GM23338 (cell line): ENCODE measurements at regions not wholly inside any gene's neighbourhood (a gene's known extent, or its start where the extent isn't known, plus 50 kb on each side); places are given as distances from the start of the nearest gene placed in this dataset.

Experiments
- ATAC-seq: fragments of 200-7000 bp; cut with Tn5 transposase; 3 replicates; pipeline ENCODE4 v1.9.1; 2020
- DNase-seq: peaks from one replicate; pipeline ENCODE4 v3.0.0-alpha.2; 2015; ENCODE audit warnings: low spot score
- H2AFZ ChIP-seq: fragments of 200-600 bp; sonication (generic); 2 replicates; pipeline ENCODE4 v1.8.0; 2016; ENCODE audit warnings: antibody characterized with exemption, mild to moderate bottlenecking, moderate library complexity
- H3F3A ChIP-seq: fragments of 200-600 bp; sonication (generic); replicated peaks from 2 replicates; pipeline ENCODE4 v1.8.0; 2017; ENCODE audit warnings: antibody characterized with exemption, mixed run types, low read depth
- H3K27ac ChIP-seq: fragments of 200-600 bp; sonication (generic); 2 replicates; pipeline ENCODE4 v1.6.1; 2016; ENCODE audit warnings: low read depth
- H3K27me3 ChIP-seq: fragments of 200-600 bp; sonication (generic); 2 replicates; pipeline ENCODE4 v1.8.0; 2016; ENCODE audit warnings: mild to moderate bottlenecking, mixed run types, moderate library complexity; ENCODE audit not compliant: insufficient read depth
- H3K36me3 ChIP-seq: fragments of 200-600 bp; sonication (generic); 2 replicates; pipeline ENCODE4 v1.8.0; 2016; ENCODE audit warnings: mild to moderate bottlenecking; ENCODE audit not compliant: insufficient read depth
- H3K4me1 ChIP-seq: fragments of 200-600 bp; sonication (generic); 2 replicates; pipeline ENCODE4 v1.8.0; 2016; ENCODE audit warnings: mild to moderate bottlenecking, moderate library complexity; ENCODE audit not compliant: insufficient read depth
- H3K4me2 ChIP-seq: fragments of 200-600 bp; sonication (generic); 2 replicates; pipeline ENCODE4 v1.7.1; 2017; ENCODE audit warnings: mixed run types
- H3K4me3 ChIP-seq: fragments of 200-600 bp; sonication (generic); 2 replicates; pipeline ENCODE4 v1.6.1; 2016; ENCODE audit warnings: mixed run types
- H3K79me2 ChIP-seq: fragments of 200-600 bp; sonication (generic); replicated peaks from 2 replicates; pipeline ENCODE4 v1.8.0; 2017; ENCODE audit warnings: mild to moderate bottlenecking; ENCODE audit not compliant: insufficient read depth
- H3K9me2 ChIP-seq: fragments of 200-600 bp; sonication (generic); 2 replicates; pipeline ENCODE4 v1.8.0; 2017; ENCODE audit not compliant: insufficient read depth
- H4K20me1 ChIP-seq: fragments of 200-600 bp; sonication (generic); replicated peaks from 2 replicates; pipeline ENCODE4 v1.8.0; 2017; ENCODE audit warnings: mild to moderate bottlenecking; ENCODE audit not compliant: insufficient read depth
- H3K27ac Mint-ChIP-seq: 2 replicates; pipeline ENCODE4 v1.8.0; 2020; ENCODE audit warnings: inconsistent platforms, mild to moderate bottlenecking, moderate library complexity, mixed read lengths
- H3K27me3 Mint-ChIP-seq: 3 replicates; pipeline ENCODE4 v1.8.0; 2022; ENCODE audit warnings: low read depth, mild to moderate bottlenecking, moderate library complexity, mixed read lengths, inconsistent platforms; ENCODE audit not compliant: insufficient read depth, poor library complexity
- H3K36me3 Mint-ChIP-seq: 3 replicates; pipeline ENCODE4 v1.8.0; 2021; ENCODE audit warnings: low read depth, mild to moderate bottlenecking, inconsistent platforms, moderate library complexity, mixed read lengths
- H3K4me1 Mint-ChIP-seq: 3 replicates; pipeline ENCODE4 v1.8.0; 2020; ENCODE audit warnings: mild to moderate bottlenecking, inconsistent platforms, mixed read lengths
- H3K4me3 Mint-ChIP-seq: 3 replicates; pipeline ENCODE4 v1.8.0; 2021; ENCODE audit warnings: moderate library complexity, mild to moderate bottlenecking, inconsistent platforms, mixed read lengths
- H3K9me3 Mint-ChIP-seq: 3 replicates; pipeline ENCODE4 v1.8.0; 2020; ENCODE audit warnings: moderate library complexity, mild to moderate bottlenecking, inconsistent platforms, mixed read lengths
- CREB1 ChIP-seq: fragments of 250-450 bp; sonication (Bioruptor Pico); IDR thresholded peaks from 2 replicates; pipeline ENCODE4 v1.5.0; 2020; ENCODE audit warnings: low read depth, mild to moderate bottlenecking, moderate library complexity
- EZH2 ChIP-seq: fragments of 200-600 bp; sonication (generic); IDR thresholded peaks from one replicate; pipeline ENCODE4 v1.8.0; 2017; ENCODE audit warnings: antibody characterized with exemption, mild to moderate bottlenecking, low read depth; ENCODE audit not compliant: unreplicated experiment
- EZH2phosphoT487 ChIP-seq: fragments of 200-600 bp; sonication (generic); IDR thresholded peaks from one replicate; pipeline ENCODE4 v1.8.1; 2018; ENCODE audit warnings: antibody characterized with exemption; ENCODE audit not compliant: unreplicated experiment
- NANOG ChIP-seq: IDR thresholded peaks from 2 replicates; pipeline ENCODE4 v1.6.1; 2016; ENCODE audit warnings: antibody characterized with exemption, borderline replicate concordance
- POLR2AphosphoS5 ChIP-seq: IDR thresholded peaks from 2 replicates; pipeline ENCODE4 v1.6.1; 2016; ENCODE audit warnings: antibody characterized with exemption, low read depth
- TF ChIP-seq, protein P1 (sequence below): IDR thresholded peaks from 2 replicates; pipeline ENCODE4 v1.6.1; 2016; ENCODE audit warnings: antibody characterized with exemption
- TF ChIP-seq, protein P2 (sequence below): IDR thresholded peaks from one replicate; pipeline ENCODE4 v1.6.1; 2018; ENCODE audit warnings: antibody characterized with exemption; ENCODE audit not compliant: unreplicated experiment
- TF ChIP-seq, protein P3 (sequence below): fragments of 250-450 bp; sonication (Bioruptor Pico); IDR thresholded peaks from 2 replicates; pipeline ENCODE4 v1.5.0; 2020; ENCODE audit warnings: mild to moderate bottlenecking, moderate library complexity
- TF ChIP-seq, protein P4 (sequence below), 2 experiments: fragments of 200-600 bp in 1 of 2; sonication (generic) in 1 of 2; conservative IDR thresholded peaks; 2 replicates each; pipeline versions ENCODE4 v1.5.1 to v1.6.1; 2016 to 2017; ENCODE audit warnings: antibody characterized with exemption in 2 of 2, low read depth in 2 of 2, mild to moderate bottlenecking in 2 of 2, moderate library complexity in 1 of 2

DNA sequence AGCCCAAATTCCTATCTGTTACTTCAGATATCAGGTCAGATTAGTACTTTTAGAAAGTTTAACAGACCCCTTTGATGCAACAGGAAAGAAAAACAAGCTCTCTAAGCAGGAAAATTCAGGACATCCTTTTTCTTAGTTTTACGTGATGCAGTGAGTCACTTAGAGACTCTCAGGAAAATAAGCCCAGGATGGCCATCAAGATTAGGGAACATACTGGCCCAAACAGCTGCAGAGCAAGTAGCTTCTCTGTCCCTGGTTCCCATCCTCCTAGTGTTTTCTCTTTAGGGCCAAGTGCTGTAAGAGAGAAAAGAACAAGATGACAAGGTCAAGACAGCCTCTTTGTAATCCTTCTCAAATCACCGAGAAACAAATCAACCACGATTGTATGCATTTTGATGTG lies 219.1 kb downstream of the ZNF674 start:
- H3K4me1 ChIP-seq: peaks cover 23% of the 10 kb centered on the region; the same call in 1 of the 2 replicates
- H3K36me3 Mint-ChIP-seq: no peaks in the 10 kb centered on the region
- TF ChIP-seq NANOG (no peak), CREB1 (no peak), POLR2AphosphoS5 (no peak), EZH2 (no peak), EZH2phosphoT487 (no peak)
- TF ChIP-seq, protein P1, sequence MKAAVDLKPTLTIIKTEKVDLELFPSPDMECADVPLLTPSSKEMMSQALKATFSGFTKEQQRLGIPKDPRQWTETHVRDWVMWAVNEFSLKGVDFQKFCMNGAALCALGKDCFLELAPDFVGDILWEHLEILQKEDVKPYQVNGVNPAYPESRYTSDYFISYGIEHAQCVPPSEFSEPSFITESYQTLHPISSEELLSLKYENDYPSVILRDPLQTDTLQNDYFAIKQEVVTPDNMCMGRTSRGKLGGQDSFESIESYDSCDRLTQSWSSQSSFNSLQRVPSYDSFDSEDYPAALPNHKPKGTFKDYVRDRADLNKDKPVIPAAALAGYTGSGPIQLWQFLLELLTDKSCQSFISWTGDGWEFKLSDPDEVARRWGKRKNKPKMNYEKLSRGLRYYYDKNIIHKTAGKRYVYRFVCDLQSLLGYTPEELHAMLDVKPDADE: no peak
- TF ChIP-seq, protein P2, sequence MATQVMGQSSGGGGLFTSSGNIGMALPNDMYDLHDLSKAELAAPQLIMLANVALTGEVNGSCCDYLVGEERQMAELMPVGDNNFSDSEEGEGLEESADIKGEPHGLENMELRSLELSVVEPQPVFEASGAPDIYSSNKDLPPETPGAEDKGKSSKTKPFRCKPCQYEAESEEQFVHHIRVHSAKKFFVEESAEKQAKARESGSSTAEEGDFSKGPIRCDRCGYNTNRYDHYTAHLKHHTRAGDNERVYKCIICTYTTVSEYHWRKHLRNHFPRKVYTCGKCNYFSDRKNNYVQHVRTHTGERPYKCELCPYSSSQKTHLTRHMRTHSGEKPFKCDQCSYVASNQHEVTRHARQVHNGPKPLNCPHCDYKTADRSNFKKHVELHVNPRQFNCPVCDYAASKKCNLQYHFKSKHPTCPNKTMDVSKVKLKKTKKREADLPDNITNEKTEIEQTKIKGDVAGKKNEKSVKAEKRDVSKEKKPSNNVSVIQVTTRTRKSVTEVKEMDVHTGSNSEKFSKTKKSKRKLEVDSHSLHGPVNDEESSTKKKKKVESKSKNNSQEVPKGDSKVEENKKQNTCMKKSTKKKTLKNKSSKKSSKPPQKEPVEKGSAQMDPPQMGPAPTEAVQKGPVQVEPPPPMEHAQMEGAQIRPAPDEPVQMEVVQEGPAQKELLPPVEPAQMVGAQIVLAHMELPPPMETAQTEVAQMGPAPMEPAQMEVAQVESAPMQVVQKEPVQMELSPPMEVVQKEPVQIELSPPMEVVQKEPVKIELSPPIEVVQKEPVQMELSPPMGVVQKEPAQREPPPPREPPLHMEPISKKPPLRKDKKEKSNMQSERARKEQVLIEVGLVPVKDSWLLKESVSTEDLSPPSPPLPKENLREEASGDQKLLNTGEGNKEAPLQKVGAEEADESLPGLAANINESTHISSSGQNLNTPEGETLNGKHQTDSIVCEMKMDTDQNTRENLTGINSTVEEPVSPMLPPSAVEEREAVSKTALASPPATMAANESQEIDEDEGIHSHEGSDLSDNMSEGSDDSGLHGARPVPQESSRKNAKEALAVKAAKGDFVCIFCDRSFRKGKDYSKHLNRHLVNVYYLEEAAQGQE: no peak
- TF ChIP-seq, protein P3, sequence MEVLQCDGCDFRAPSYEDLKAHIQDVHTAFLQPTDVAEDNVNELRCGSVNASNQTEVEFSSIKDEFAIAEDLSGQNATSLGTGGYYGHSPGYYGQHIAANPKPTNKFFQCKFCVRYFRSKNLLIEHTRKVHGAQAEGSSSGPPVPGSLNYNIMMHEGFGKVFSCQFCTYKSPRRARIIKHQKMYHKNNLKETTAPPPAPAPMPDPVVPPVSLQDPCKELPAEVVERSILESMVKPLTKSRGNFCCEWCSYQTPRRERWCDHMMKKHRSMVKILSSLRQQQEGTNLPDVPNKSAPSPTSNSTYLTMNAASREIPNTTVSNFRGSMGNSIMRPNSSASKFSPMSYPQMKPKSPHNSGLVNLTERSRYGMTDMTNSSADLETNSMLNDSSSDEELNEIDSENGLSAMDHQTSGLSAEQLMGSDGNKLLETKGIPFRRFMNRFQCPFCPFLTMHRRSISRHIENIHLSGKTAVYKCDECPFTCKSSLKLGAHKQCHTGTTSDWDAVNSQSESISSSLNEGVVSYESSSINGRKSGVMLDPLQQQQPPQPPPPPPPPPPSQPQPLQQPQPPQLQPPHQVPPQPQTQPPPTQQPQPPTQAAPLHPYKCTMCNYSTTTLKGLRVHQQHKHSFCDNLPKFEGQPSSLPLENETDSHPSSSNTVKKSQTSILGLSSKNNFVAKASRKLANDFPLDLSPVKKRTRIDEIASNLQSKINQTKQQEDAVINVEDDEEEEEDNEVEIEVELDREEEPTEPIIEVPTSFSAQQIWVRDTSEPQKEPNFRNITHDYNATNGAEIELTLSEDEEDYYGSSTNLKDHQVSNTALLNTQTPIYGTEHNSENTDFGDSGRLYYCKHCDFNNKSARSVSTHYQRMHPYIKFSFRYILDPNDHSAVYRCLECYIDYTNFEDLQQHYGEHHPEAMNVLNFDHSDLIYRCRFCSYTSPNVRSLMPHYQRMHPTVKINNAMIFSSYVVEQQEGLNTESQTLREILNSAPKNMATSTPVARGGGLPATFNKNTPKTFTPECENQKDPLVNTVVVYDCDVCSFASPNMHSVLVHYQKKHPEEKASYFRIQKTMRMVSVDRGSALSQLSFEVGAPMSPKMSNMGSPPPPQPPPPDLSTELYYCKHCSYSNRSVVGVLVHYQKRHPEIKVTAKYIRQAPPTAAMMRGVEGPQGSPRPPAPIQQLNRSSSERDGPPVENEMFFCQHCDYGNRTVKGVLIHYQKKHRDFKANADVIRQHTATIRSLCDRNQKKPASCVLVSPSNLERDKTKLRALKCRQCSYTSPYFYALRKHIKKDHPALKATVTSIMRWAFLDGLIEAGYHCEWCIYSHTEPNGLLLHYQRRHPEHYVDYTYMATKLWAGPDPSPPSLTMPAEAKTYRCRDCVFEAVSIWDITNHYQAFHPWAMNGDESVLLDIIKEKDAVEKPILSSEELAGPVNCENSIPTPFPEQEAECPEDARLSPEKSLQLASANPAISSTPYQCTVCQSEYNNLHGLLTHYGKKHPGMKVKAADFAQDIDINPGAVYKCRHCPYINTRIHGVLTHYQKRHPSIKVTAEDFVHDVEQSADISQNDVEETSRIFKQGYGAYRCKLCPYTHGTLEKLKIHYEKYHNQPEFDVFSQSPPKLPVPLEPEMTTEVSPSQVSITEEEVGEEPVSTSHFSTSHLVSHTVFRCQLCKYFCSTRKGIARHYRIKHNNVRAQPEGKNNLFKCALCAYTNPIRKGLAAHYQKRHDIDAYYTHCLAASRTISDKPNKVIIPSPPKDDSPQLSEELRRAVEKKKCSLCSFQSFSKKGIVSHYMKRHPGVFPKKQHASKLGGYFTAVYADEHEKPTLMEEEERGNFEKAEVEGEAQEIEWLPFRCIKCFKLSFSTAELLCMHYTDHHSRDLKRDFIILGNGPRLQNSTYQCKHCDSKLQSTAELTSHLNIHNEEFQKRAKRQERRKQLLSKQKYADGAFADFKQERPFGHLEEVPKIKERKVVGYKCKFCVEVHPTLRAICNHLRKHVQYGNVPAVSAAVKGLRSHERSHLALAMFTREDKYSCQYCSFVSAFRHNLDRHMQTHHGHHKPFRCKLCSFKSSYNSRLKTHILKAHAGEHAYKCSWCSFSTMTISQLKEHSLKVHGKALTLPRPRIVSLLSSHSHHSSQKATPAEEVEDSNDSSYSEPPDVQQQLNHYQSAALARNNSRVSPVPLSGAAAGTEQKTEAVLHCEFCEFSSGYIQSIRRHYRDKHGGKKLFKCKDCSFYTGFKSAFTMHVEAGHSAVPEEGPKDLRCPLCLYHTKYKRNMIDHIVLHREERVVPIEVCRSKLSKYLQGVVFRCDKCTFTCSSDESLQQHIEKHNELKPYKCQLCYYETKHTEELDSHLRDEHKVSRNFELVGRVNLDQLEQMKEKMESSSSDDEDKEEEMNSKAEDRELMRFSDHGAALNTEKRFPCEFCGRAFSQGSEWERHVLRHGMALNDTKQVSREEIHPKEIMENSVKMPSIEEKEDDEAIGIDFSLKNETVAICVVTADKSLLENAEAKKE (CRISPR knock-in tag): no peak
- TF ChIP-seq, protein P4, sequence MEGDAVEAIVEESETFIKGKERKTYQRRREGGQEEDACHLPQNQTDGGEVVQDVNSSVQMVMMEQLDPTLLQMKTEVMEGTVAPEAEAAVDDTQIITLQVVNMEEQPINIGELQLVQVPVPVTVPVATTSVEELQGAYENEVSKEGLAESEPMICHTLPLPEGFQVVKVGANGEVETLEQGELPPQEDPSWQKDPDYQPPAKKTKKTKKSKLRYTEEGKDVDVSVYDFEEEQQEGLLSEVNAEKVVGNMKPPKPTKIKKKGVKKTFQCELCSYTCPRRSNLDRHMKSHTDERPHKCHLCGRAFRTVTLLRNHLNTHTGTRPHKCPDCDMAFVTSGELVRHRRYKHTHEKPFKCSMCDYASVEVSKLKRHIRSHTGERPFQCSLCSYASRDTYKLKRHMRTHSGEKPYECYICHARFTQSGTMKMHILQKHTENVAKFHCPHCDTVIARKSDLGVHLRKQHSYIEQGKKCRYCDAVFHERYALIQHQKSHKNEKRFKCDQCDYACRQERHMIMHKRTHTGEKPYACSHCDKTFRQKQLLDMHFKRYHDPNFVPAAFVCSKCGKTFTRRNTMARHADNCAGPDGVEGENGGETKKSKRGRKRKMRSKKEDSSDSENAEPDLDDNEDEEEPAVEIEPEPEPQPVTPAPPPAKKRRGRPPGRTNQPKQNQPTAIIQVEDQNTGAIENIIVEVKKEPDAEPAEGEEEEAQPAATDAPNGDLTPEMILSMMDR (conservative IDR thresholded peaks at IDR 0.05; ENCODE audit: low read depth in 2 of 2): no peak
- H3K4me1 Mint-ChIP-seq: peaks cover 40% of the 10 kb centered on the region
- H2AFZ ChIP-seq: no peak overlapping the region
- H3K9me3 Mint-ChIP-seq: no peaks in the 10 kb centered on the region
- no peaks in the 10 kb centered on the region for H3K9me2 ChIP-seq
- peak overlapping the region; percentile 74 for H3K4me2 ChIP-seq
- H3K4me3 ChIP-seq: peak overlapping the region; percentile 27; the same call in 1 of the 2 replicates
- peak overlapping the region; percentile 65 for H3K27ac Mint-ChIP-seq
- H4K20me1 ChIP-seq: no peaks in the 10 kb centered on the region
- H3K79me2 ChIP-seq: no peaks in the 10 kb centered on the region
- peak; percentile 31 for DNase-seq
- no peaks in the 10 kb centered on the region for H3F3A ChIP-seq
- no peaks in the 10 kb centered on the region for H3K36me3 ChIP-seq
- no peaks in the 10 kb centered on the region for H3K27me3 Mint-ChIP-seq
- peak overlapping the region; percentile 32; the same call in 1 of the 3 replicates for H3K4me3 Mint-ChIP-seq
- peak overlapping the region; percentile 100 for H3K27ac ChIP-seq
- ATAC-seq: no peak
- H3K27me3 ChIP-seq: no peaks in the 10 kb centered on the region
